Parathyroid adenoma (tissue), 2 donors: ENCODE measurements at regions not wholly inside any gene's neighbourhood (a gene's known extent, or its start where the extent isn't known, plus 50 kb on each side); places are given as distances from the start of the nearest gene placed in this dataset.

Source experiments
- H2AFZ ChIP-seq: fragments of 300-600 bp; sonication (generic); one replicate; pipeline ENCODE4 v1.7.0; 2017; ENCODE audit warnings: antibody characterized with exemption, mild to moderate bottlenecking
- H3K27ac ChIP-seq: fragments of 300-600 bp; sonication (generic); one replicate; pipeline ENCODE4 v1.7.0; 2017
- H3K27me3 ChIP-seq: fragments of 300-600 bp; sonication (generic); one replicate; pipeline ENCODE4 v1.7.0; 2017; ENCODE audit warnings: low read length; ENCODE audit not compliant: control insufficient read depth, insufficient read depth
- H3K36me3 ChIP-seq: fragments of 300-600 bp; sonication (generic); one replicate; pipeline ENCODE4 v1.7.0; 2017; ENCODE audit warnings: low read length; ENCODE audit not compliant: control insufficient read depth, insufficient read depth
- H3K4me1 ChIP-seq: fragments of 300-600 bp; sonication (generic); one replicate; pipeline ENCODE4 v1.7.0; 2017; ENCODE audit warnings: control low read depth
- H3K4me2 ChIP-seq: fragments of 300-600 bp; sonication (generic); one replicate; pipeline ENCODE4 v1.7.0; 2017; ENCODE audit warnings: low read length
- H3K4me3 ChIP-seq: fragments of 300-600 bp; sonication (generic); one replicate; pipeline ENCODE4 v1.7.0; 2017; ENCODE audit warnings: low read depth, low read length
- H3K79me2 ChIP-seq: fragments of 300-600 bp; sonication (generic); one replicate; pipeline ENCODE4 v1.7.0; 2017; ENCODE audit warnings: control low read depth
- H3K9ac ChIP-seq: fragments of 300-600 bp; sonication (generic); one replicate; pipeline ENCODE4 v1.7.0; 2017; ENCODE audit warnings: mild to moderate bottlenecking
- H3K9me3 ChIP-seq: fragments of 300-600 bp; sonication (generic); one replicate; pipeline ENCODE4 v1.7.0; 2017; ENCODE audit warnings: low read length; ENCODE audit not compliant: control insufficient read depth
- TF ChIP-seq, protein P1 (sequence below): fragments of 300-600 bp; sonication (generic); IDR thresholded peaks from one replicate; pipeline ENCODE4 v1.7.0; 2017; ENCODE audit warnings: antibody characterized with exemption, mild to moderate bottlenecking
- donor health status: primary hyperparathyroidism.

DNA sequence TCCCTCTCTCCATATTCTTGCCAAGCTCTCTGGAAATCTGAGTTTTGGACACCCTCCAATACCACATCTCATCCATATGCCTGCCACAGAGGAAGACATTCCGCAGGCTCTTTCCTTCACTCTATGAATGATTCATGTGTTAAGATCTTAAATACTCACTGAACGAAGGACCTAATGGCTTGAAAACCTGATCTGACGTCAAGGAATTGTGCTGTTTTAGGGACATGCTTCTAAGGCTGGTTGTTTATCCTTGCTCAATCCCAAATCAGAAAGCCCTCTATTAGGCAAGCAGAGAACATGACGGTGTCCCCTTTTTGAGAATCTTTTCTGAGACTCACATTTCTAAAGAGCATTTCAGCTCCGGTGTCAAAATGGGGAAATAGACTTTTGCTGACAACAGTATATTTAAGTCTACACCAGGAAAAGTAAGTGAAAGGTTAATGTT lies 83.7 kb upstream of the GALNT5 start:
- TF ChIP-seq, protein P1, sequence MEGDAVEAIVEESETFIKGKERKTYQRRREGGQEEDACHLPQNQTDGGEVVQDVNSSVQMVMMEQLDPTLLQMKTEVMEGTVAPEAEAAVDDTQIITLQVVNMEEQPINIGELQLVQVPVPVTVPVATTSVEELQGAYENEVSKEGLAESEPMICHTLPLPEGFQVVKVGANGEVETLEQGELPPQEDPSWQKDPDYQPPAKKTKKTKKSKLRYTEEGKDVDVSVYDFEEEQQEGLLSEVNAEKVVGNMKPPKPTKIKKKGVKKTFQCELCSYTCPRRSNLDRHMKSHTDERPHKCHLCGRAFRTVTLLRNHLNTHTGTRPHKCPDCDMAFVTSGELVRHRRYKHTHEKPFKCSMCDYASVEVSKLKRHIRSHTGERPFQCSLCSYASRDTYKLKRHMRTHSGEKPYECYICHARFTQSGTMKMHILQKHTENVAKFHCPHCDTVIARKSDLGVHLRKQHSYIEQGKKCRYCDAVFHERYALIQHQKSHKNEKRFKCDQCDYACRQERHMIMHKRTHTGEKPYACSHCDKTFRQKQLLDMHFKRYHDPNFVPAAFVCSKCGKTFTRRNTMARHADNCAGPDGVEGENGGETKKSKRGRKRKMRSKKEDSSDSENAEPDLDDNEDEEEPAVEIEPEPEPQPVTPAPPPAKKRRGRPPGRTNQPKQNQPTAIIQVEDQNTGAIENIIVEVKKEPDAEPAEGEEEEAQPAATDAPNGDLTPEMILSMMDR, result no peak
- no peaks in the 10 kb centered on the region for H3K36me3 ChIP-seq
- H2AFZ ChIP-seq, result no peak overlapping the region
- no peaks in the 10 kb centered on the region for H3K4me1 ChIP-seq
- no peak overlapping the region for H3K27ac ChIP-seq
- H3K9ac ChIP-seq, result no peak overlapping the region
- H3K4me3 ChIP-seq, result no peak overlapping the region
- no peaks in the 10 kb centered on the region for H3K79me2 ChIP-seq
- no peak overlapping the region for H3K4me2 ChIP-seq
- H3K27me3 ChIP-seq, result no peaks in the 10 kb centered on the region
- H3K9me3 ChIP-seq, result no peaks in the 10 kb centered on the region

GRCh38 chr2:157174321-157174720 lies 83.2 kb upstream of the GALNT5 start:
- no peaks in the 10 kb centered on the region for H3K36me3 ChIP-seq
- no peaks in the 10 kb centered on the region for H3K27me3 ChIP-seq
- H3K9me3 ChIP-seq, result no peaks in the 10 kb centered on the region
- no peak overlapping the region for H3K27ac ChIP-seq
- no peaks in the 10 kb centered on the region for H3K79me2 ChIP-seq
- no peak overlapping the region for H3K4me3 ChIP-seq
- TF ChIP-seq, protein P1, result no peak
- H3K9ac ChIP-seq, result no peak overlapping the region
- no peak overlapping the region for H2AFZ ChIP-seq
- H3K4me1 ChIP-seq, result no peaks in the 10 kb centered on the region
- H3K4me2 ChIP-seq, result no peak overlapping the region

DNA sequence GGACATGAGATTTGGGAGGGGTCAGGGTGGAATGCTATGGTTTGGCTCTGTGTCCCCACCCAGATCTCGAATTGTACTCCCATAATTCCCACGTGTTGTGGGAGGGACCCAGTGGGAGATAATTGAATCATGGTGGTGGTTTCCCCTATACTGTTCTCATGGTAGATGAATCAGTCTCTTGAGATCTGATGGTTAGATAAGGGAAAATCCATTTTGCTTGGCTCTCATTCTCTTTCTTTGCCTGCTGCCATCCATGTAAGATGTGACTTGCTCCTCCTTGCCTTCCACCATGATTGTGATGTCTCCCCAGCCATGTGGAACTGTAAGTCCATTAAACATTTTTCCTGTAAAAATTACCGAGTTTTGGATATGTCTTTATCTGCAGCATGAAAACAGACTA lies 80.9 kb upstream of the GALNT5 start:
- no peak overlapping the region for H3K4me3 ChIP-seq
- no peak overlapping the region for H3K9ac ChIP-seq
- TF ChIP-seq, protein P1, result no peak
- H3K4me2 ChIP-seq, result no peak overlapping the region
- H3K79me2 ChIP-seq, result no peaks in the 10 kb centered on the region
- H2AFZ ChIP-seq, result no peak overlapping the region
- no peaks in the 10 kb centered on the region for H3K4me1 ChIP-seq
- H3K27ac ChIP-seq, result no peak overlapping the region
- no peaks in the 10 kb centered on the region for H3K36me3 ChIP-seq
- H3K9me3 ChIP-seq, result no peaks in the 10 kb centered on the region
- no peaks in the 10 kb centered on the region for H3K27me3 ChIP-seq

- H3K36me3 ChIP-seq, result no peaks in the 10 kb centered on the region
- no peaks in the 10 kb centered on the region for H3K4me1 ChIP-seq
- no peak overlapping the region for H3K4me3 ChIP-seq
- no peak overlapping the region for H3K27ac ChIP-seq
- H2AFZ ChIP-seq, result no peak overlapping the region
- H3K79me2 ChIP-seq, result no peaks in the 10 kb centered on the region
- TF ChIP-seq, protein P1, result no peak
- H3K27me3 ChIP-seq, result no peaks in the 10 kb centered on the region
- H3K9ac ChIP-seq, result no peak overlapping the region
- no peak overlapping the region for H3K4me2 ChIP-seq
- H3K9me3 ChIP-seq, result no peaks in the 10 kb centered on the region
These were observed 78.6 kb upstream of the GALNT5 start for GRCh38 chr2:157178874-157179273.

GRCh38 chr2:157179324-157180105 lies 78.0 kb upstream of the GALNT5 start:
- TF ChIP-seq, protein P1, result no peak
- Histone ChIP-seq H3K9ac (no peak overlapping the region), H3K27me3 (no peaks in the 10 kb centered on the region), H3K27ac (no peak overlapping the region), H3K4me3 (no peak overlapping the region), H3K79me2 (no peaks in the 10 kb centered on the region), H3K4me2 (no peak overlapping the region), H3K36me3 (no peaks in the 10 kb centered on the region), H2AFZ (no peak overlapping the region), H3K4me1 (no peaks in the 10 kb centered on the region), H3K9me3 (no peaks in the 10 kb centered on the region)
